Right lobe of liver (tissue), 4 donors: ENCODE measurements at regions not wholly inside any gene's neighbourhood (a gene's known extent, or its start where the extent isn't known, plus 50 kb on each side); places are given as distances from the start of the nearest gene placed in this dataset.

ENCODE experiments used
- POLR2A ChIP-seq: fragments of 450-650 bp; IDR thresholded peaks from one replicate; pipeline ENCODE4 v1.6.1; 2017; ENCODE audit warnings: antibody characterized with exemption, mild to moderate bottlenecking
- TF ChIP-seq, protein P1 (sequence below), 4 donors: fragments of 200-600 bp in 3 of 4; fragments of 450-650 bp in 1 of 4; IDR thresholded peaks; one replicate each; pipeline versions ENCODE4 v1.5.1 to v1.8.0; 2016 to 2022; ENCODE audit warnings: antibody characterized with exemption in 4 of 4, mild to moderate bottlenecking in 2 of 4
- donor health status: DM: no; HTN: no; CAD: no.
- donor health status: DM: no; HTN: no; CAD: no.
- donor health status: DM: no; HTN: yes; CAD: no.

DNA sequence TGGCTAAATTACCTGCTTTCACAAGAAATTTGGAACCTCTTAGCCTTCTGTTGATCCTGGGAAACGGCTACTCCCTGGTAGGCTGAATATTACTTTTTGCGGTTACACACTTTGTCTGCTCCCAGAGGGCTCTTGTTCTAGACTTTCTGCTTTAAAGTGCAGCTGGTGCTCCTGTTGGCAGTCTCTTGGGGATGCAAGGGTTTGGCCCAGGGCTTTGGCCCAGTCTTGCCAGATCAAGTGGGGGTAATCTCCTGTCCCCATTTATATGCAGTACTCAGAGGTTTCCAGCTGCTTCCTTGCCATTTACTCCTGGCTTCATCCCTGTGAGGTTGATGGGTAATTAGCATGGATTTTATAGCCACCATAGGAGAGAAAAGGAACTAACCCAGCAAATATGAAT is 558.2 kb upstream of the MIS18BP1 start:
- TF ChIP-seq, protein P1, sequence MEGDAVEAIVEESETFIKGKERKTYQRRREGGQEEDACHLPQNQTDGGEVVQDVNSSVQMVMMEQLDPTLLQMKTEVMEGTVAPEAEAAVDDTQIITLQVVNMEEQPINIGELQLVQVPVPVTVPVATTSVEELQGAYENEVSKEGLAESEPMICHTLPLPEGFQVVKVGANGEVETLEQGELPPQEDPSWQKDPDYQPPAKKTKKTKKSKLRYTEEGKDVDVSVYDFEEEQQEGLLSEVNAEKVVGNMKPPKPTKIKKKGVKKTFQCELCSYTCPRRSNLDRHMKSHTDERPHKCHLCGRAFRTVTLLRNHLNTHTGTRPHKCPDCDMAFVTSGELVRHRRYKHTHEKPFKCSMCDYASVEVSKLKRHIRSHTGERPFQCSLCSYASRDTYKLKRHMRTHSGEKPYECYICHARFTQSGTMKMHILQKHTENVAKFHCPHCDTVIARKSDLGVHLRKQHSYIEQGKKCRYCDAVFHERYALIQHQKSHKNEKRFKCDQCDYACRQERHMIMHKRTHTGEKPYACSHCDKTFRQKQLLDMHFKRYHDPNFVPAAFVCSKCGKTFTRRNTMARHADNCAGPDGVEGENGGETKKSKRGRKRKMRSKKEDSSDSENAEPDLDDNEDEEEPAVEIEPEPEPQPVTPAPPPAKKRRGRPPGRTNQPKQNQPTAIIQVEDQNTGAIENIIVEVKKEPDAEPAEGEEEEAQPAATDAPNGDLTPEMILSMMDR (IDR thresholded peaks at IDR 0.05), result no peak
- TF ChIP-seq POLR2A, result no peak
